B cell (primary cell): ENCODE measurements at regions not wholly inside any gene's neighbourhood (a gene's known extent, or its start where the extent isn't known, plus 50 kb on each side); places are given as distances from the start of the nearest gene placed in this dataset.

Experiments
- ATAC-seq: fragments of 200-7000 bp; cut with Tn5 transposase; one replicate; pipeline ENCODE4 v1.10.0; 2021; ENCODE audit warnings: low read depth, mild to moderate bottlenecking, moderate number of reproducible peaks, moderate library complexity
- CTCF ChIA-PET: fragments of 350-600 bp; sonication (Branson Sonifier 250); formaldehyde crosslinking; loops from one replicate; lab custom pipeline; 2021; ENCODE audit warnings: antibody characterized with exemption, inconsistent platforms; lab: Charles Lee
- POLR2A ChIA-PET: fragments of 350-600 bp; sonication (Branson Sonifier 250); formaldehyde crosslinking; loops from one replicate; lab custom pipeline; 2021; ENCODE audit warnings: antibody characterized with exemption; lab: Charles Lee
- DNase-seq: peaks from one replicate; pipeline ENCODE4 v3.0.0; 2013
- H2AFZ ChIP-seq: 2 replicates; pipeline ENCODE4 v1.6.1; 2012; ENCODE audit warnings: mild to moderate bottlenecking, low read depth, low read length; ENCODE audit not compliant: insufficient read depth, poor library complexity, severe bottlenecking
- H3K27ac ChIP-seq, 2 donors: 1 replicate in 1 of 2; 2 replicates in 1 of 2; pipeline ENCODE4 v1.5.1; 2012 to 2013; ENCODE audit warnings: low read length in 2 of 2, mild to moderate bottlenecking in 2 of 2, moderate library complexity in 1 of 2
- H3K27me3 ChIP-seq, 4 experiments: fragments of 200-600 bp in 1 of 4; sonication (generic) in 1 of 4; replicated peaks in 1 of 4; 1 replicate in 2 of 4; 2 replicates in 2 of 4; pipeline versions ENCODE4 v1.6.1 to v1.7.0; 2013 to 2016; ENCODE audit warnings: low read length in 3 of 4, mild to moderate bottlenecking in 2 of 4, mixed read lengths in 1 of 4, moderate library complexity in 1 of 4; ENCODE audit not compliant: insufficient read depth in 4 of 4, control insufficient read depth in 3 of 4; ENCODE audit errors: control extremely low read depth in 1 of 4
- H3K36me3 ChIP-seq, 2 experiments: replicated peaks in 1 of 2; 1 replicate in 1 of 2; 2 replicates in 1 of 2; pipeline versions ENCODE4 v1.6.1 to v1.7.1; 2013; ENCODE audit warnings: low read length in 1 of 2; ENCODE audit not compliant: insufficient read depth in 2 of 2, control insufficient read depth in 1 of 2; ENCODE audit errors: control extremely low read depth in 1 of 2, extremely low read depth in 1 of 2
- H3K4me1 ChIP-seq, 2 donors: fragments of 200-600 bp in 1 of 2; sonication (generic) in 1 of 2; 1 replicate in 1 of 2; 2 replicates in 1 of 2; pipeline versions ENCODE4 v1.5.1 to v1.6.1; 2013 to 2017; ENCODE audit warnings: low read length in 2 of 2; ENCODE audit not compliant: control insufficient read depth in 2 of 2, insufficient read depth in 2 of 2
- H3K4me2 ChIP-seq: replicated peaks from 2 replicates; pipeline ENCODE3; 2012; ENCODE audit warnings: mild to moderate bottlenecking, low read depth, low read length; ENCODE audit not compliant: poor library complexity, severe bottlenecking
- H3K4me3 ChIP-seq, 5 experiments: fragments of 200-600 bp in 1 of 5; sonication (generic) in 1 of 5; 1 replicate in 3 of 5; 2 replicates in 2 of 5; pipeline versions ENCODE4 v1.5.1 to v1.7.0; 2011 to 2016; ENCODE audit warnings: low read length in 4 of 5, mild to moderate bottlenecking in 4 of 5, low read depth in 2 of 5, control low read depth in 1 of 5, moderate library complexity in 1 of 5; ENCODE audit not compliant: insufficient read depth in 1 of 5; ENCODE audit errors: control extremely low read depth in 1 of 5, extremely low read depth in 1 of 5
- H3K79me2 ChIP-seq: fragments of 200-600 bp; sonication (generic); one replicate; pipeline ENCODE4 v1.6.0; 2016; ENCODE audit warnings: low read length; ENCODE audit not compliant: control insufficient read depth, insufficient read depth
- H3K9ac ChIP-seq: fragments of 200-600 bp; sonication (generic); 2 replicates; pipeline ENCODE4 v1.6.1; 2017; ENCODE audit warnings: mild to moderate bottlenecking, low read length, moderate library complexity
- H3K9me3 ChIP-seq, 3 donors: one replicate each; pipeline versions ENCODE4 v1.6.1 to v1.7.1; 2013; ENCODE audit warnings: low read length in 2 of 3; ENCODE audit not compliant: control insufficient read depth in 2 of 3, insufficient read depth in 1 of 3; ENCODE audit errors: control extremely low read depth in 1 of 3
- H4K20me1 ChIP-seq: 2 replicates; pipeline ENCODE4 v1.6.0; 2012; ENCODE audit warnings: mild to moderate bottlenecking, low read length; ENCODE audit not compliant: insufficient read depth, control insufficient read depth, poor library complexity, severe bottlenecking
- H3K27ac Mint-ChIP-seq: one replicate; pipeline ENCODE4 v1.8.0; 2021; ENCODE audit warnings: mixed read lengths
- H3K27me3 Mint-ChIP-seq: one replicate; pipeline ENCODE4 v1.8.0; 2021; ENCODE audit warnings: mixed read lengths
- H3K4me1 Mint-ChIP-seq: one replicate; pipeline ENCODE4 v1.8.0; 2021; ENCODE audit warnings: mixed read lengths
- H3K4me3 Mint-ChIP-seq: one replicate; pipeline ENCODE4 v1.8.0; 2021; ENCODE audit warnings: mixed read lengths
- H3K9me3 Mint-ChIP-seq: one replicate; pipeline ENCODE4 v1.8.0; 2022; ENCODE audit warnings: mixed read lengths; ENCODE audit not compliant: insufficient read depth
- EZH2 ChIP-seq: IDR thresholded peaks from 2 replicates; pipeline ENCODE4 v1.6.1; 2012; ENCODE audit warnings: borderline replicate concordance, low read depth, mild to moderate bottlenecking, moderate library complexity, low read length; ENCODE audit not compliant: insufficient read depth, poor library complexity, severe bottlenecking
- WGBS: methylation state at CpG from one replicate; pipeline ENCODE4 v1.1.5; 2013; ENCODE audit warnings: missing lambda C conversion rate; ENCODE audit not compliant: insufficient coverage; 5-methylcytosine and 5-hydroxymethylcytosine counted together
- intact Hi-C: fragments of 100-400 bp; cut with micrococcal nuclease; formaldehyde crosslinking; loops from one replicate; pipeline ENCODE4 v1.10.0; 2022
- TF ChIP-seq, protein P1 (sequence below): fragments of 200-600 bp; IDR thresholded peaks from one replicate; pipeline ENCODE4 v1.8.0; 2022; ENCODE audit warnings: antibody characterized with exemption, mild to moderate bottlenecking

DNA sequence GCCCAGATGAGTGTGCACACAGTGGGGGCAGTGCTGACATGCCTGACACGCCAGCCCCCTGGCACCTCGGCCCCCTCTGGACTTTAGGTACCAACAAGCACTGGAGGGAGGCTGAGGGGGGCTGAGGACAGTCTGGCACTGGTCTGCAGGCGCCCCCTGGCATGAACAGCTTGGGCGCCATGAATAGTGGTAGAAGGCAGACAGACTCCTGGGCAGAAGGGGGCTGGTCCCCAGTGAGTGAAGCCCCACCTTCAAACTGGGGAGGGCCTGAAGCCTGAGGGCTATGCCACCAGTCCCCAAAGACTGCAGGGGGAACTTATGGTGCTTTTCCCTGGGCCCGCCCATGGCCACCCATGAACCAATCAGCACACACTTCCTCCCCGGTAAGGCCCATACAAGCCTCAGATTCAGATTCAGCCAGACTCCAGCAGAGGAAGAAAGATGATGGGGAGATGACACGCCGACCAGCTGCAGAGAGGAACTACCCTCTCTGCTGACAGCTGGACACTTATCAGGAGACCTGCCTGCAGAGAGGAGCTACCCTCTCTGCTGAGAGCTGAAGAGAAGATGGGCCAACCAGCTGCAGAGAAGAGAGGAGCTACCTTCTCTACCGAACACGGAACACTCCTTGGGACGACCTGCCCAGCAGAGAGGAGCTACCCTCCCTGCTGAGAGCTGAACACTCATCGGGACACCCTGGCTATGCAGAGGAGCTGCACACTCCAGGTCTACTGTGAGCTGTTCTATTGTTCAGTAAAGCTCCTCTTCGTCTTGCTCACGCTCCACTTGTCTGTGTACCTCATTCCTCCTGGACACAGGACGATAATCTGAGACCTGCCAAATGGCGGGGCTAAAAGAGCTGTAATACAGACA is 324.5 kb downstream of the PCNX1 start:
- Mint-ChIP-seq H3K4me3 (peak overlapping the region; percentile 49), H3K9me3 (no peaks in the 10 kb centered on the region), H3K27ac (peak overlapping the region; percentile 13), H3K27me3 (no peaks in the 10 kb centered on the region), H3K4me1 (peaks cover 7% of the 10 kb centered on the region)
- H2AFZ ChIP-seq = peak overlapping the region; percentile 40
- no peak overlapping the region for H3K4me2 ChIP-seq
- no peak overlapping the region for H3K4me3 ChIP-seq
- CTCF ChIA-PET = no interaction called here
- H3K9ac ChIP-seq = no peak overlapping the region
- no peaks in the 10 kb centered on the region for H3K9me3 ChIP-seq
- H3K36me3 ChIP-seq = no peaks in the 10 kb centered on the region
- no peaks in the 10 kb centered on the region for H4K20me1 ChIP-seq
- TF ChIP-seq, protein P1, sequence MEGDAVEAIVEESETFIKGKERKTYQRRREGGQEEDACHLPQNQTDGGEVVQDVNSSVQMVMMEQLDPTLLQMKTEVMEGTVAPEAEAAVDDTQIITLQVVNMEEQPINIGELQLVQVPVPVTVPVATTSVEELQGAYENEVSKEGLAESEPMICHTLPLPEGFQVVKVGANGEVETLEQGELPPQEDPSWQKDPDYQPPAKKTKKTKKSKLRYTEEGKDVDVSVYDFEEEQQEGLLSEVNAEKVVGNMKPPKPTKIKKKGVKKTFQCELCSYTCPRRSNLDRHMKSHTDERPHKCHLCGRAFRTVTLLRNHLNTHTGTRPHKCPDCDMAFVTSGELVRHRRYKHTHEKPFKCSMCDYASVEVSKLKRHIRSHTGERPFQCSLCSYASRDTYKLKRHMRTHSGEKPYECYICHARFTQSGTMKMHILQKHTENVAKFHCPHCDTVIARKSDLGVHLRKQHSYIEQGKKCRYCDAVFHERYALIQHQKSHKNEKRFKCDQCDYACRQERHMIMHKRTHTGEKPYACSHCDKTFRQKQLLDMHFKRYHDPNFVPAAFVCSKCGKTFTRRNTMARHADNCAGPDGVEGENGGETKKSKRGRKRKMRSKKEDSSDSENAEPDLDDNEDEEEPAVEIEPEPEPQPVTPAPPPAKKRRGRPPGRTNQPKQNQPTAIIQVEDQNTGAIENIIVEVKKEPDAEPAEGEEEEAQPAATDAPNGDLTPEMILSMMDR = no peak
- TF ChIP-seq EZH2 = no peak
- DNase-seq (peak; percentile 36), ATAC-seq (peak; percentile 74)
- no peaks in the 10 kb centered on the region for H3K27me3 ChIP-seq
- no peaks in the 10 kb centered on the region for H3K4me1 ChIP-seq
- no peaks in the 10 kb centered on the region for H3K79me2 ChIP-seq
- POLR2A ChIA-PET = interaction anchor here (0.8 kb wide), 1 partner anchor 323 kb away, joined by 3 read pairs; no protein-coding TSS in a partner anchor
- 96% methylated on average over 12 of the region's 16 CpGs for WGBS
- intact Hi-C loops = no loop called here
- H3K27ac ChIP-seq = no peak overlapping the region

DNA sequence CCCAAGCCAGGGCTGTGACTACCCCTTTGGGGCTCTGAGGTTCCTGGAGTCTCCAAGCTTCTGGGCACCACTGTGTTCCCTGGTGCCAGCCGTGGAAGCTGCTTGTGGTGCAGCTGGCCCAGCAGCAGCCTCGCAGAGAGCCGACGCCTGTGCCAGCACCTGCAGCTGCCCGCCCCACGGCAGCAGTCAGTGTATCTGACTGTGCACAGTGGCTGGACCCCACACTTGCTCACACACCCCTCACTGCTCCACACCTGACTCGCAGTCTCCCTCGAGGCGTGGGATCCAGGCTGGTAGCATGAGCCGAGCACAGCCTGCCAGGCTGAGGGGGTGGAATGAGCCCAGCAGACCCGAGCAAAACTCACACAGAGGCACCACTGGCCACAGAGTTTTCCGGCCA is 325.2 kb downstream of the PCNX1 start:
- Histone ChIP-seq H3K9ac (no peak overlapping the region), H3K36me3 (no peaks in the 10 kb centered on the region), H3K9me3 (no peaks in the 10 kb centered on the region), H3K4me1 (no peaks in the 10 kb centered on the region), H3K4me2 (no peak overlapping the region), H3K27me3 (no peaks in the 10 kb centered on the region), H4K20me1 (no peaks in the 10 kb centered on the region), H2AFZ (no peak overlapping the region), H3K27ac (no peak overlapping the region), H3K4me3 (no peak overlapping the region), H3K79me2 (no peaks in the 10 kb centered on the region)
- Mint-ChIP-seq H3K27ac (no peak overlapping the region), H3K4me3 (no peak overlapping the region), H3K4me1 (peaks cover 7% of the 10 kb centered on the region), H3K27me3 (peaks cover 2% of the 10 kb centered on the region), H3K9me3 (no peaks in the 10 kb centered on the region)
- DNase-seq = no peak
- ChIA-PET CTCF (no interaction called here), POLR2A (interaction anchor here (0.8 kb wide), 1 partner anchor 323 kb away, joined by 3 read pairs; no protein-coding TSS in a partner anchor)
- no peak for TF ChIP-seq EZH2
- TF ChIP-seq, protein P1 = no peak
- no peak for ATAC-seq
- intact Hi-C loops = no loop called here
- 96% methylated on average over 10 of the region's 12 CpGs for whole genome bisulfite sequencing
